AG10803 (cell line): ENCODE measurements at regions not wholly inside any gene's neighbourhood (a gene's known extent, or its start where the extent isn't known, plus 50 kb on each side); places are given as distances from the start of the nearest gene placed in this dataset.
A peak's percentile ranks its signal among the peaks of the same experiment; 100 is the strongest.

Experiments used
- DNase-seq: peaks from one replicate; pipeline ENCODE4 v3.0.0; 2010; ENCODE audit warnings: low read depth
- H3K4me3 ChIP-seq: 2 replicates; pipeline ENCODE4 v1.5.1; 2011; ENCODE audit warnings: mild to moderate bottlenecking, low read length, control low read depth
- TF ChIP-seq, protein P1 (sequence below): conservative IDR thresholded peaks from 2 replicates; pipeline ENCODE4 v1.5.1; 2011; ENCODE audit warnings: mild to moderate bottlenecking, low read length, control low read depth, inconsistent platforms

DNA sequence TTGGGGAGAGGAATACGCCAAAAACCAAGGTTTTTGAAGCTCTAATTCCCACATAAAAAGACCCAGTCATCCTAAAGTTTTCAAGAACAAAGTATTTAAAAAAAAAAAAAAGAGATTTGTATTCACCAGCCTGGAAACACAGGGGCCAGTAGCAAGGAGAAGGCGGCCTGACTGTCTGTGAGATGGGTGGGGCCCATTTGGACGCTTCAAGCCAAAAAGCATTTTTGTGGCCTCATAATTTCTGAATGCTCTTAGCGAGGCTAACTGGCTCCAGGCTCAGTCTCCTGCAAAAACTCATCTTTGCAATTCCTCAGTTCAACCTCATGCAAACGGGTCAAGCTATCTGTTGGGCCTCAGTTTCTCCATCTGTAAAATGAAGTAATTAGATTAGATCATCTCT is 514.1 kb downstream of the MED13L start:
- peak; percentile 73 for DNase-seq
- H3K4me3 ChIP-seq, result no peak overlapping the region
- TF ChIP-seq, protein P1, sequence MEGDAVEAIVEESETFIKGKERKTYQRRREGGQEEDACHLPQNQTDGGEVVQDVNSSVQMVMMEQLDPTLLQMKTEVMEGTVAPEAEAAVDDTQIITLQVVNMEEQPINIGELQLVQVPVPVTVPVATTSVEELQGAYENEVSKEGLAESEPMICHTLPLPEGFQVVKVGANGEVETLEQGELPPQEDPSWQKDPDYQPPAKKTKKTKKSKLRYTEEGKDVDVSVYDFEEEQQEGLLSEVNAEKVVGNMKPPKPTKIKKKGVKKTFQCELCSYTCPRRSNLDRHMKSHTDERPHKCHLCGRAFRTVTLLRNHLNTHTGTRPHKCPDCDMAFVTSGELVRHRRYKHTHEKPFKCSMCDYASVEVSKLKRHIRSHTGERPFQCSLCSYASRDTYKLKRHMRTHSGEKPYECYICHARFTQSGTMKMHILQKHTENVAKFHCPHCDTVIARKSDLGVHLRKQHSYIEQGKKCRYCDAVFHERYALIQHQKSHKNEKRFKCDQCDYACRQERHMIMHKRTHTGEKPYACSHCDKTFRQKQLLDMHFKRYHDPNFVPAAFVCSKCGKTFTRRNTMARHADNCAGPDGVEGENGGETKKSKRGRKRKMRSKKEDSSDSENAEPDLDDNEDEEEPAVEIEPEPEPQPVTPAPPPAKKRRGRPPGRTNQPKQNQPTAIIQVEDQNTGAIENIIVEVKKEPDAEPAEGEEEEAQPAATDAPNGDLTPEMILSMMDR, result no peak

DNA sequence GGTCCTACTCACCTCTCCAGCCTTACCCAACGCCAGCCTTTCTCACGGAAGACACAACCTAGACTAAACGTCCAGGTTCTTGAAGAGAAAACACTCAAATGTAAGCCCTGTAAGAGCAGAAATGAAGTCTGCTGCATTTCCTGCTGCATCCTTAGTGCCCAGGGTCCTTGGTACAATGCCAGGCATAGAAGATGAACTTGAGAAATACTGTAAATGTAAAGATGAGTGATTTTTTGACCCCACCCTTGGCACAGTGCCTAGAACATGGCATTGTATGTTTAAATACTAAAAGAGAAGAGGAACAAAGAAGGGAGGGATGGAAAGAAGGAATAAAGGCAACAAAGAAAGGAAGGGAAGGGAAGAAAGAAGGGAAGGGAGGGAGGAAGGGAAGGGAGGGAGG is 514.6 kb downstream of the MED13L start:
- TF ChIP-seq, protein P1, result no peak
- DNase-seq, result no peak
- H3K4me3 ChIP-seq, result no peak overlapping the region

DNA sequence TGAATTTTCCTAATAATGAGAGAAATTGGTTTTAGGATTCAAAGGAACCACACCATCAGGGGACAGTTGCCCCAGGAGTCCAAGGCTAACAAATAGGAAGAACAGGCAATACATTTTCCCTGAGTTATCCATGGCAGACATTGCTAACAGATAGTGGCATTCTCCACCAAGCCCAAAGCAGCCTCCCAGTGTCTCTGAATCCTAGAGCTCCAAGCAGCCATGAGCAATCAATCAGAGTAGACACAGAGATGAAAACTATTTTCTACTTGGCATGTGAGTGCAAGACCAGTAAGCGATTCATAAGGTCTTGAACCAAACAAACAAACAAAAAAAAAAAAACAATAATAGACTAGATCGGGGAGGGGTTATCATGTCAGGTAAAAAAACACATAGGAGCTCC is 515.7 kb downstream of the MED13L start:
- peak; percentile 4 for DNase-seq
- TF ChIP-seq, protein P1, result no peak
- H3K4me3 ChIP-seq, result no peak overlapping the region

DNA sequence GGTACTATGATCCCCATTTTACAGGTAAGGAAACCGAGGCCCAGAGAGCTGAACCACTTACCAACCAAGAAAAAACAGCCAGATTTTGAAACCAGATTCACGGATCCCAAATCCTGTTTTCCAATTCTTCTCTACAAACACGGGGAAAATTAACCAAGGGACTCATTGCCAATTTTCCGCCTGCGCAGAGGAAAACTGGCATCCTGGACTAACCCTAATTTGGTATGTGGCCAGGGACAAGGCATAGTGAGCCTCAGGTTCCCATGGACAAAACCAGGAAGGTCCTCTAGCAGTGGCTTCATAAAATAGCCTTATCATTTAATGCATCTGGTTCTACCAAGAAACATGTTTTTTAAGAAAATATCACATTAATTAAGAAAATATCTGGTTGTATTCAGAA is 517.3 kb downstream of the MED13L start:
- TF ChIP-seq, protein P1, result no peak
- no peak overlapping the region for H3K4me3 ChIP-seq
- DNase-seq, result no peak

DNA sequence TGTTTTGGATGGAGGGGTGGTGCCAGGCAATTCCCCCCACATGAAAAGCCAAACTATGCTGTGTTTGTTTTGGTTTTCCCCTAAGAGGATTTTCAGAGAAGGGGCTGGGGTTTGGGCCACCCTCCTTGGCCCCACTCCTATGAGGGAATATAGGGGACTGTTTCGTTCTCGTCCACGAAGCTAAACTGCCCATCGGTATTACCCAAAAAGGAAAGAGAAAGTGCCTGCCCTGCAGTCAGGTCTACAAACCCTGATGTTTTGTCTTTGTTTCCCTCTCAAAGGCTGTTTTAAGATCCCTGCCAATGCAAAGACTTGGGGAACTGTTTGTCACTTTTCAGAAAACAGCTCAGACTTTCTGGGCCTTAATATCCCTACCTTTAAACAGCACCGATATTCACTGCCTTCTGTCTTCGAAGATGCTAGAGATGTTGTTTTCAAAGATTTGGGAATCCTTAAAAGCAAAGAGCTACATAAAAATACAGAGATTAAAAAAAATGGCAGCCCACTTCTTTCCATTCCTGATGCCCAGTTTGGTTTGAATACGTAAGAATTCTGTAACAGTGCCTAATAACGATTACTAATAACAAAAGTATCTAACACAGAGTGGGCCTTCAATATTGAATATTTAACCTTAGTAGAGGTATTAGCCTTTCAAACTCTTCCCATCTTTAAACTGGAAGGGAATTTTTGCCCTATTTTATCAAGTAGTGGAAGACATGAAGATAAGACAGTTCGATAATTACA is 518.4 kb downstream of the MED13L start:
- TF ChIP-seq, protein P1, result no peak
- H3K4me3 ChIP-seq, result no peak overlapping the region
- DNase-seq, result no peak

DNA sequence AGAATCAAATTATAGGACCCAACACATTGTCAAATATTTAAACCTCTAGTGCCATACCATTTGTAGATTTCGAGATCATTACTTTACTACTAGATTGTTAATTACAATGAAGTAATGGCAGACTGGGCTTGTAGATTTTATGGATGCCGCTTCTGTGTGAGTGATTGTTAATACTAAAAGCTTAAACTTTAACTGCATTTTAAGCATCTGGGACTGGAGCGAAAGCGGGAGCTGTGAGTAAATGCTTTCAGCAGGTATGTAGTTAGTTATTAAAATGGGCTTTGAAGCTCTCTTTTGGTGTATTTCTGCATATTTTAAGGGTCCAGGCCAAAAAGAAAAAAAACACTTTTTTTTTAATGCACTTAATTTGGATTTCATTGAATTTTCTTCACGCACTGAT is 519.3 kb downstream of the MED13L start:
- H3K4me3 ChIP-seq, result no peak overlapping the region
- no peak for DNase-seq
- TF ChIP-seq, protein P1, result no peak

DNA sequence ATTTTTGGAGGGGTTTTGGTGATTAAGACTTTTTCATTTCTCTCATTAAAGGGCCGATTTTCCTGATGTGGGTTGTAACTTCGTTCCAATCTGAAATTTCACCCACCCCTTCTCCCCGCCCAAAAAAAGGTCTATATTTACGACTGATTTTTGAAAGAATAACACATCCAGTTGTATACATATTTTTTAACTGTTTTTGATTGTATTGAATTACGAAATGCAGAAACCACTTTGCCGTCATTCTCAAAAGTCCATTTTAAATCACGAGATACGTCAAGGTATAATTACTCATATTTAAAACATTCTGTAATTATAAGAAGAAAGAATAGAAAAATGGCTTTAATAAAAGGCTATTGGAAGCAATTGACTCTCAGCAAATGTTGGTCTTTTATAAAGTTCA is 520.7 kb downstream of the MED13L start:
- no peak for DNase-seq
- TF ChIP-seq, protein P1, result no peak
- H3K4me3 ChIP-seq, result no peak overlapping the region
